Activated CD4-positive, alpha-beta T cell treated with anti-CD3 and anti-CD28 coated beads for 36 hours (primary cell): ENCODE measurements at regions not wholly inside any gene's neighbourhood (a gene's known extent, or its start where the extent isn't known, plus 50 kb on each side); places are given as distances from the start of the nearest gene placed in this dataset.

ENCODE experiments used
- ATAC-seq: fragments of 200-7000 bp; cut with Tn5 transposase; one replicate; pipeline ENCODE4 v1.10.0; 2021; ENCODE audit warnings: mild to moderate bottlenecking, moderate library complexity
- CTCF ChIA-PET: fragments of 350-600 bp; sonication (Branson Sonifier 250); formaldehyde crosslinking; loops from one replicate; lab custom pipeline; 2021; ENCODE audit warnings: antibody characterized with exemption; lab: Charles Lee
- POLR2A ChIA-PET: fragments of 350-600 bp; sonication (Branson Sonifier 250); formaldehyde crosslinking; loops from one replicate; lab custom pipeline; 2021; ENCODE audit warnings: antibody characterized with exemption, inconsistent platforms; lab: Charles Lee
- DNase-seq: peaks from one replicate; pipeline ENCODE4 v3.0.0-alpha.2; 2020
- H3K27ac Mint-ChIP-seq: one replicate; pipeline ENCODE4 v1.8.0; 2021; ENCODE audit warnings: mixed read lengths
- H3K27me3 Mint-ChIP-seq: one replicate; pipeline ENCODE4 v1.8.0; 2021; ENCODE audit warnings: mixed read lengths
- H3K36me3 Mint-ChIP-seq: one replicate; pipeline ENCODE4 v1.8.0; 2021; ENCODE audit warnings: low read depth, mixed read lengths
- H3K4me1 Mint-ChIP-seq: one replicate; pipeline ENCODE4 v1.8.0; 2021; ENCODE audit warnings: mixed read lengths
- H3K4me3 Mint-ChIP-seq: one replicate; pipeline ENCODE4 v1.8.0; 2021; ENCODE audit warnings: mild to moderate bottlenecking, moderate library complexity, mixed read lengths
- H3K9me3 Mint-ChIP-seq: one replicate; pipeline ENCODE4 v1.8.0; 2021; ENCODE audit warnings: low read depth, mixed read lengths
- intact Hi-C, 2 experiments: fragments of 100-400 bp; cut with DNase I in 1 of 2; cut with micrococcal nuclease in 1 of 2; formaldehyde crosslinking; loops; one replicate each; pipeline versions ENCODE4 v1.14.2 to v1.15.1; 2022 to 2024; cut with DNase I, micrococcal nuclease

- POLR2A ChIA-PET, result no interaction called here
- intact Hi-C loops, result loop anchor here in 1 of 2 experiments (5.0 kb wide), 1 partner anchor 82 kb away; no protein-coding TSS in a partner anchor
Measured at GRCh38 chr2:104179644-104180043, 674.3 kb upstream of the POU3F3 start.

GRCh38 chr2:104200533-104201168 is 653.3 kb upstream of the POU3F3 start:
- peaks cover 2% of the 10 kb centered on the region for H3K27me3 Mint-ChIP-seq
- H3K27ac Mint-ChIP-seq, result no peak overlapping the region
- H3K4me3 Mint-ChIP-seq, result no peak overlapping the region
- no peaks in the 10 kb centered on the region for H3K36me3 Mint-ChIP-seq
- DNase-seq, result no peak
- H3K9me3 Mint-ChIP-seq, result peaks cover 4% of the 10 kb centered on the region
- ChIA-PET POLR2A (no interaction called here), CTCF (interaction anchor here (0.6 to 0.7 kb wide), 2 partner anchors 12 to 28 kb away, joined by 3 to 4 read pairs; no protein-coding TSS in a partner anchor)
- H3K4me1 Mint-ChIP-seq, result no peaks in the 10 kb centered on the region
- intact Hi-C loops, result no loop called here
- ATAC-seq, result no peak

More at GRCh38 chr2:104179644-104180043, 674.3 kb upstream of the POU3F3 start:
- H3K4me3 Mint-ChIP-seq, result no peak overlapping the region
- DNase-seq (no peak), ATAC-seq (no peak)
- H3K36me3 Mint-ChIP-seq, result no peaks in the 10 kb centered on the region
- no peaks in the 10 kb centered on the region for H3K4me1 Mint-ChIP-seq
- CTCF ChIA-PET, result no interaction called here
- H3K27ac Mint-ChIP-seq, result no peak overlapping the region
- H3K9me3 Mint-ChIP-seq, result peaks cover 19% of the 10 kb centered on the region
- H3K27me3 Mint-ChIP-seq, result no peaks in the 10 kb centered on the region

- CTCF ChIA-PET, result interaction anchor here (1.2 kb wide), 1 partner anchor 11 kb away, joined by 3 read pairs; no protein-coding TSS in a partner anchor
- Mint-ChIP-seq H3K4me1 (no peaks in the 10 kb centered on the region), H3K9me3 (no peaks in the 10 kb centered on the region), H3K36me3 (no peaks in the 10 kb centered on the region), H3K4me3 (no peak overlapping the region), H3K27ac (no peak overlapping the region), H3K27me3 (no peaks in the 10 kb centered on the region)
- POLR2A ChIA-PET, result no interaction called here
- ATAC-seq (no peak), DNase-seq (no peak)
- intact Hi-C loops, result no loop called here
Measured at GRCh38 chr2:104213758-104214157, 640.2 kb upstream of the POU3F3 start.

- ATAC-seq (no peak), DNase-seq (no peak)
- intact Hi-C loops, result no loop called here
- Mint-ChIP-seq H3K9me3 (no peaks in the 10 kb centered on the region), H3K27me3 (no peaks in the 10 kb centered on the region), H3K27ac (no peak overlapping the region), H3K4me3 (no peak overlapping the region), H3K4me1 (no peaks in the 10 kb centered on the region), H3K36me3 (no peaks in the 10 kb centered on the region)
- CTCF ChIA-PET, result interaction anchor here (1.2 kb wide), 1 partner anchor 9 kb away, joined by 3 read pairs; no protein-coding TSS in a partner anchor
- POLR2A ChIA-PET, result no interaction called here
Measured at GRCh38 chr2:104215269-104216161, 638.4 kb upstream of the POU3F3 start.

GRCh38 chr2:104233591-104233990 is 620.3 kb upstream of the POU3F3 start:
- Mint-ChIP-seq H3K4me1 (no peaks in the 10 kb centered on the region), H3K4me3 (no peak overlapping the region), H3K36me3 (no peaks in the 10 kb centered on the region), H3K27ac (no peak overlapping the region), H3K27me3 (peaks cover 2% of the 10 kb centered on the region), H3K9me3 (peaks cover 2% of the 10 kb centered on the region)
- intact Hi-C loops, result no loop called here
- DNase-seq, result no peak
- ChIA-PET CTCF (no interaction called here), POLR2A (no interaction called here)
- ATAC-seq, result no peak

GRCh38 chr2:104236491-104236890 is 617.4 kb upstream of the POU3F3 start:
- H3K36me3 Mint-ChIP-seq, result no peaks in the 10 kb centered on the region
- no peaks in the 10 kb centered on the region for H3K4me1 Mint-ChIP-seq

GRCh38 chr2:104240984-104241383 is 612.9 kb upstream of the POU3F3 start:
- intact Hi-C loops, result no loop called here
- Mint-ChIP-seq H3K9me3 (peaks cover 22% of the 10 kb centered on the region), H3K27me3 (no peaks in the 10 kb centered on the region), H3K4me1 (no peaks in the 10 kb centered on the region), H3K27ac (no peak overlapping the region), H3K36me3 (no peaks in the 10 kb centered on the region), H3K4me3 (no peak overlapping the region)
- no peak for DNase-seq
- CTCF ChIA-PET, result no interaction called here
- POLR2A ChIA-PET, result no interaction called here
- ATAC-seq, result no peak

More at GRCh38 chr2:104236491-104236890, 617.4 kb upstream of the POU3F3 start:
- ChIA-PET CTCF (interaction anchor here (0.8 kb wide), 1 partner anchor 11 kb away, joined by 3 read pairs; no protein-coding TSS in a partner anchor), POLR2A (no interaction called here)
- intact Hi-C loops, result no loop called here
- ATAC-seq (no peak), DNase-seq (no peak)
- Mint-ChIP-seq H3K4me3 (no peak overlapping the region), H3K9me3 (peaks cover 12% of the 10 kb centered on the region), H3K27me3 (no peaks in the 10 kb centered on the region), H3K27ac (no peak overlapping the region)

- Mint-ChIP-seq H3K27ac (no peak overlapping the region), H3K27me3 (no peaks in the 10 kb centered on the region), H3K4me3 (no peak overlapping the region), H3K4me1 (no peaks in the 10 kb centered on the region), H3K9me3 (peaks cover 2% of the 10 kb centered on the region), H3K36me3 (no peaks in the 10 kb centered on the region)
- DNase-seq (no peak), ATAC-seq (no peak)
- POLR2A ChIA-PET, result no interaction called here
- CTCF ChIA-PET, result no interaction called here
- intact Hi-C loops, result no loop called here
Measured at GRCh38 chr2:104249629-104250028, 604.3 kb upstream of the POU3F3 start.

GRCh38 chr2:104250635-104251034 is 603.3 kb upstream of the POU3F3 start:
- ChIA-PET CTCF (no interaction called here), POLR2A (no interaction called here)
- DNase-seq (no peak), ATAC-seq (no peak)
- H3K4me3 Mint-ChIP-seq, result no peak overlapping the region
- H3K9me3 Mint-ChIP-seq, result peaks cover 2% of the 10 kb centered on the region
- H3K36me3 Mint-ChIP-seq, result no peaks in the 10 kb centered on the region
- intact Hi-C loops, result no loop called here
- no peaks in the 10 kb centered on the region for H3K4me1 Mint-ChIP-seq
- no peaks in the 10 kb centered on the region for H3K27me3 Mint-ChIP-seq
- H3K27ac Mint-ChIP-seq, result no peak overlapping the region

GRCh38 chr2:104254017-104254416 is 599.9 kb upstream of the POU3F3 start:
- DNase-seq, result no peak
- Mint-ChIP-seq H3K27ac (no peak overlapping the region), H3K9me3 (peaks cover under 1% of the 10 kb centered on the region), H3K4me1 (no peaks in the 10 kb centered on the region), H3K27me3 (no peaks in the 10 kb centered on the region), H3K36me3 (no peaks in the 10 kb centered on the region), H3K4me3 (no peak overlapping the region)
- ATAC-seq, result no peak
- ChIA-PET POLR2A (no interaction called here), CTCF (no interaction called here)
- intact Hi-C loops, result no loop called here

- Mint-ChIP-seq H3K36me3 (no peaks in the 10 kb centered on the region), H3K4me3 (no peak overlapping the region), H3K27ac (no peak overlapping the region), H3K4me1 (no peaks in the 10 kb centered on the region), H3K27me3 (no peaks in the 10 kb centered on the region), H3K9me3 (peaks cover 35% of the 10 kb centered on the region)
- POLR2A ChIA-PET, result no interaction called here
- ATAC-seq, result no peak
- intact Hi-C loops, result no loop called here
- no peak for DNase-seq
- CTCF ChIA-PET, result no interaction called here
Measured at GRCh38 chr2:104262714-104263113, 591.2 kb upstream of the POU3F3 start.

GRCh38 chr2:104279646-104280045 is 574.3 kb upstream of the POU3F3 start:
- H3K27me3 Mint-ChIP-seq, result no peaks in the 10 kb centered on the region
- DNase-seq (no peak), ATAC-seq (no peak)
- no peaks in the 10 kb centered on the region for H3K9me3 Mint-ChIP-seq
- intact Hi-C loops, result no loop called here
- CTCF ChIA-PET, result no interaction called here
- no peak overlapping the region for H3K27ac Mint-ChIP-seq
- no peaks in the 10 kb centered on the region for H3K4me1 Mint-ChIP-seq
- H3K36me3 Mint-ChIP-seq, result no peaks in the 10 kb centered on the region
- POLR2A ChIA-PET, result no interaction called here
- no peak overlapping the region for H3K4me3 Mint-ChIP-seq
